Neural cell (in vitro differentiated cells): ENCODE measurements at regions not wholly inside any gene's neighbourhood (a gene's known extent, or its start where the extent isn't known, plus 50 kb on each side); places are given as distances from the start of the nearest gene placed in this dataset.

Source experiments
- H2AFZ ChIP-seq: fragments of 200-600, 300-800 bp; sonication (generic), shearing (Covaris generic); 2 replicates; pipeline ENCODE4 v1.6.0; 2014; ENCODE audit warnings: low read depth, mild to moderate bottlenecking, antibody characterized with exemption, low read length, moderate library complexity
- H3F3A ChIP-seq: fragments of 200-600 bp; shearing (Covaris generic); 2 replicates; pipeline ENCODE4 v1.6.1; 2016; ENCODE audit warnings: mild to moderate bottlenecking, moderate library complexity, mixed read lengths, antibody characterized with exemption, low read length; ENCODE audit not compliant: insufficient read depth, poor library complexity, severe bottlenecking
- H3K27ac ChIP-seq: fragments of 200-600, 300-800 bp; sonication (generic), shearing (Covaris generic); 2 replicates; pipeline ENCODE4 v1.5.1; 2014; ENCODE audit warnings: mild to moderate bottlenecking, low read length, moderate library complexity
- H3K27me3 ChIP-seq: fragments of 300-800, 200-600 bp; sonication (generic), shearing (Covaris generic); 2 replicates; pipeline ENCODE4 v1.6.0; 2014; ENCODE audit warnings: mild to moderate bottlenecking, low read depth, low read length, moderate library complexity; ENCODE audit not compliant: insufficient read depth
- H3K36me3 ChIP-seq: fragments of 300-800, 200-600 bp; sonication (generic), shearing (Covaris generic); 2 replicates; pipeline ENCODE4 v1.5.1; 2014; ENCODE audit warnings: mild to moderate bottlenecking, antibody characterized with exemption, low read length, moderate library complexity; ENCODE audit not compliant: insufficient read depth
- H3K4me2 ChIP-seq: fragments of 300-800, 200-600 bp; sonication (generic), shearing (Covaris generic); 2 replicates; pipeline ENCODE4 v1.6.0; 2014; ENCODE audit warnings: mild to moderate bottlenecking, low read length
- H3K4me3 ChIP-seq: fragments of 300-800, 200-600 bp; sonication (generic), shearing (Covaris generic); 2 replicates; pipeline ENCODE4 v1.5.1; 2014; ENCODE audit warnings: mild to moderate bottlenecking, low read length, moderate library complexity
- H3K79me2 ChIP-seq: fragments of 200-600 bp; shearing (Covaris generic); replicated peaks from 2 replicates; pipeline ENCODE4 v1.6.0; 2014; ENCODE audit warnings: mild to moderate bottlenecking, low read length, moderate library complexity; ENCODE audit not compliant: insufficient read depth
- H3K9ac ChIP-seq: fragments of 300-800, 200-600 bp; sonication (generic), shearing (Covaris generic); 2 replicates; pipeline ENCODE4 v1.6.1; 2016; ENCODE audit warnings: mild to moderate bottlenecking, low read length, mixed read lengths
- H3K9me2 ChIP-seq: fragments of 200-600 bp; shearing (Covaris generic); 2 replicates; pipeline ENCODE4 v1.6.1; 2016; ENCODE audit warnings: mild to moderate bottlenecking, low read length, mixed read lengths; ENCODE audit not compliant: insufficient read depth
- H3K9me3 ChIP-seq: fragments of 200-600, 300-800 bp; sonication (generic), shearing (Covaris generic); 2 replicates; pipeline ENCODE4 v1.6.1; 2016; ENCODE audit warnings: mild to moderate bottlenecking, mixed run types, low read length, moderate library complexity, mixed read lengths
- H4K20me1 ChIP-seq: fragments of 200-600 bp; shearing (Covaris generic); 2 replicates; pipeline ENCODE4 v1.6.1; 2016; ENCODE audit warnings: mild to moderate bottlenecking, mixed run types; ENCODE audit not compliant: insufficient read depth
- EP300 ChIP-seq: fragments of 450-650 bp; conservative IDR thresholded peaks from 2 replicates; pipeline ENCODE4 v1.6.1; 2014; ENCODE audit warnings: antibody characterized with exemption, mild to moderate bottlenecking, moderate library complexity; ENCODE audit not compliant: poor library complexity, severe bottlenecking
- EZH2 ChIP-seq: fragments of 200-600, 300-800 bp; shearing (Covaris generic), sonication (generic); IDR thresholded peaks from 2 replicates; pipeline ENCODE4 v1.6.1; 2014; ENCODE audit warnings: antibody characterized with exemption, low read length, borderline replicate concordance, mild to moderate bottlenecking; ENCODE audit not compliant: insufficient read depth, poor library complexity, severe bottlenecking
- MXI1 ChIP-seq: fragments of 450-650 bp; conservative IDR thresholded peaks from 2 replicates; pipeline ENCODE4 v1.6.1; 2014; ENCODE audit warnings: antibody characterized with exemption, mild to moderate bottlenecking; ENCODE audit not compliant: poor library complexity, severe bottlenecking
- POLR2AphosphoS5 ChIP-seq: IDR thresholded peaks from 2 replicates; pipeline ENCODE4 v1.6.1; 2012
- RAD21 ChIP-seq: fragments of 450-650 bp; conservative IDR thresholded peaks from 2 replicates; pipeline ENCODE4 v1.6.1; 2014; ENCODE audit warnings: antibody characterized with exemption, mild to moderate bottlenecking, moderate library complexity
- SMC3 ChIP-seq: fragments of 450-650 bp; conservative IDR thresholded peaks from 2 replicates; pipeline ENCODE4 v1.6.1; 2014; ENCODE audit warnings: antibody characterized with exemption, mild to moderate bottlenecking, moderate library complexity; ENCODE audit not compliant: poor library complexity
- TAF1 ChIP-seq: IDR thresholded peaks from 2 replicates; pipeline ENCODE4 v1.6.1; 2012; ENCODE audit warnings: low read depth
- TF ChIP-seq, protein P1 (sequence below): IDR thresholded peaks from 2 replicates; pipeline ENCODE4 v1.6.1; 2012; ENCODE audit warnings: borderline replicate concordance
- TF ChIP-seq, protein P2 (sequence below): fragments of 450-650 bp; IDR thresholded peaks from 2 replicates; pipeline ENCODE4 v1.5.1; 2014; ENCODE audit warnings: antibody characterized with exemption, mild to moderate bottlenecking, moderate library complexity; ENCODE audit not compliant: poor library complexity, severe bottlenecking

DNA sequence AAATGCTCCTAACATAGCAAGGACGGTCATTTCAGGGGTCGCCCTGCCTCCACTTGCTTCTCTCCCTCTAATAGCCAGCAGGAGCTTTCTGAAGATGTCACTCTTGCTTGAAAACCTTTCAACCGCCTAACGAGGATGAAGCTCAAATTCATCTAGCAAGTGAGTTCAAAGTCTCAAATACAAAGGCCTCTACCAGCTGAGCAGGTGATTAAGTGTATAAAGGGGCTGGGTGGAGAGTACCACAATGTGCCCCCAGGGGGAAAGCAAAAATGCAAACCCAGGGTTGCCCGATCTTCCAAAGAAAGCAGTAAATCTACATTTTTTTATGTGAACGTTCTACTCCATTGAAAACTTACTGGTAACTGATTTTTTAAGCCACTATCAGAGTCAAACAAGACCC lies 50.4 kb upstream of the GRIP2 start:
- Histone ChIP-seq H3K9me3 (no peaks in the 10 kb centered on the region), H2AFZ (no peak overlapping the region), H3K27me3 (no peaks in the 10 kb centered on the region), H3K36me3 (no peaks in the 10 kb centered on the region), H3K4me2 (no peak overlapping the region), H4K20me1 (no peaks in the 10 kb centered on the region), H3K27ac (no peak overlapping the region), H3F3A (no peaks in the 10 kb centered on the region), H3K9ac (no peak overlapping the region), H3K9me2 (no peaks in the 10 kb centered on the region), H3K79me2 (no peaks in the 10 kb centered on the region), H3K4me3 (no peak overlapping the region)
- no peak for TF ChIP-seq EZH2
- no peak for TF ChIP-seq EP300
- TF ChIP-seq, protein P1, sequence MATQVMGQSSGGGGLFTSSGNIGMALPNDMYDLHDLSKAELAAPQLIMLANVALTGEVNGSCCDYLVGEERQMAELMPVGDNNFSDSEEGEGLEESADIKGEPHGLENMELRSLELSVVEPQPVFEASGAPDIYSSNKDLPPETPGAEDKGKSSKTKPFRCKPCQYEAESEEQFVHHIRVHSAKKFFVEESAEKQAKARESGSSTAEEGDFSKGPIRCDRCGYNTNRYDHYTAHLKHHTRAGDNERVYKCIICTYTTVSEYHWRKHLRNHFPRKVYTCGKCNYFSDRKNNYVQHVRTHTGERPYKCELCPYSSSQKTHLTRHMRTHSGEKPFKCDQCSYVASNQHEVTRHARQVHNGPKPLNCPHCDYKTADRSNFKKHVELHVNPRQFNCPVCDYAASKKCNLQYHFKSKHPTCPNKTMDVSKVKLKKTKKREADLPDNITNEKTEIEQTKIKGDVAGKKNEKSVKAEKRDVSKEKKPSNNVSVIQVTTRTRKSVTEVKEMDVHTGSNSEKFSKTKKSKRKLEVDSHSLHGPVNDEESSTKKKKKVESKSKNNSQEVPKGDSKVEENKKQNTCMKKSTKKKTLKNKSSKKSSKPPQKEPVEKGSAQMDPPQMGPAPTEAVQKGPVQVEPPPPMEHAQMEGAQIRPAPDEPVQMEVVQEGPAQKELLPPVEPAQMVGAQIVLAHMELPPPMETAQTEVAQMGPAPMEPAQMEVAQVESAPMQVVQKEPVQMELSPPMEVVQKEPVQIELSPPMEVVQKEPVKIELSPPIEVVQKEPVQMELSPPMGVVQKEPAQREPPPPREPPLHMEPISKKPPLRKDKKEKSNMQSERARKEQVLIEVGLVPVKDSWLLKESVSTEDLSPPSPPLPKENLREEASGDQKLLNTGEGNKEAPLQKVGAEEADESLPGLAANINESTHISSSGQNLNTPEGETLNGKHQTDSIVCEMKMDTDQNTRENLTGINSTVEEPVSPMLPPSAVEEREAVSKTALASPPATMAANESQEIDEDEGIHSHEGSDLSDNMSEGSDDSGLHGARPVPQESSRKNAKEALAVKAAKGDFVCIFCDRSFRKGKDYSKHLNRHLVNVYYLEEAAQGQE = no peak
- no peak for TF ChIP-seq SMC3
- no peak for TF ChIP-seq MXI1
- no peak for TF ChIP-seq POLR2AphosphoS5
- TF ChIP-seq TAF1 = no peak
- TF ChIP-seq RAD21 = no peak
- TF ChIP-seq, protein P2, sequence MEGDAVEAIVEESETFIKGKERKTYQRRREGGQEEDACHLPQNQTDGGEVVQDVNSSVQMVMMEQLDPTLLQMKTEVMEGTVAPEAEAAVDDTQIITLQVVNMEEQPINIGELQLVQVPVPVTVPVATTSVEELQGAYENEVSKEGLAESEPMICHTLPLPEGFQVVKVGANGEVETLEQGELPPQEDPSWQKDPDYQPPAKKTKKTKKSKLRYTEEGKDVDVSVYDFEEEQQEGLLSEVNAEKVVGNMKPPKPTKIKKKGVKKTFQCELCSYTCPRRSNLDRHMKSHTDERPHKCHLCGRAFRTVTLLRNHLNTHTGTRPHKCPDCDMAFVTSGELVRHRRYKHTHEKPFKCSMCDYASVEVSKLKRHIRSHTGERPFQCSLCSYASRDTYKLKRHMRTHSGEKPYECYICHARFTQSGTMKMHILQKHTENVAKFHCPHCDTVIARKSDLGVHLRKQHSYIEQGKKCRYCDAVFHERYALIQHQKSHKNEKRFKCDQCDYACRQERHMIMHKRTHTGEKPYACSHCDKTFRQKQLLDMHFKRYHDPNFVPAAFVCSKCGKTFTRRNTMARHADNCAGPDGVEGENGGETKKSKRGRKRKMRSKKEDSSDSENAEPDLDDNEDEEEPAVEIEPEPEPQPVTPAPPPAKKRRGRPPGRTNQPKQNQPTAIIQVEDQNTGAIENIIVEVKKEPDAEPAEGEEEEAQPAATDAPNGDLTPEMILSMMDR = no peak

DNA sequence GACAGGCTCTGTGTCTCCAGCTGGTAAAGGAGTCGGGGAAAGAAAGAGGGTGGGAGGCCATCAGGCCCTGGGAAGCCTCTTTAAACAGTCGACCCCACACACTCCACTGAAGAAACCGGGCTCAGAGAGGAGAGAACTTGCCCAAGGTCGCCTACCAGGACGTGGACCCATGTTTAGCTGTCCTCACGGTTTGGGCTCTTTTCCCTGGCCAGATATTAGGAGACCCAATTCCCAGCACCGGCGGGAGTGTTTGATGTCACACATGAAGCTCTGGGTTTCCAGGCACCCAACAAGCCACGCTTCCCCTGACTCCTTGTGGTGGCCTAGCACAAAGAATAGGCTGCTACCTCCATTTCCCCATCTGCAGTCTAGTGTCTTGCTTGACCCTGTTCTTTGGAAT lies 52.2 kb upstream of the GRIP2 start:
- Histone ChIP-seq H2AFZ (no peak overlapping the region), H3K27ac (no peak overlapping the region), H3K79me2 (no peaks in the 10 kb centered on the region), H3K9me2 (no peaks in the 10 kb centered on the region), H4K20me1 (no peaks in the 10 kb centered on the region), H3K36me3 (no peaks in the 10 kb centered on the region), H3K4me2 (no peak overlapping the region), H3K4me3 (no peak overlapping the region), H3F3A (no peaks in the 10 kb centered on the region), H3K9ac (no peak overlapping the region), H3K9me3 (no peaks in the 10 kb centered on the region), H3K27me3 (no peaks in the 10 kb centered on the region)
- TF ChIP-seq, protein P1 = no peak
- TF ChIP-seq EZH2 = no peak
